ENCODE measurements at regions not wholly inside any gene's neighbourhood (a gene's known extent, or its start where the extent isn't known, plus 50 kb on each side); places are given as distances from the start of the nearest gene placed in this dataset.

DNA sequence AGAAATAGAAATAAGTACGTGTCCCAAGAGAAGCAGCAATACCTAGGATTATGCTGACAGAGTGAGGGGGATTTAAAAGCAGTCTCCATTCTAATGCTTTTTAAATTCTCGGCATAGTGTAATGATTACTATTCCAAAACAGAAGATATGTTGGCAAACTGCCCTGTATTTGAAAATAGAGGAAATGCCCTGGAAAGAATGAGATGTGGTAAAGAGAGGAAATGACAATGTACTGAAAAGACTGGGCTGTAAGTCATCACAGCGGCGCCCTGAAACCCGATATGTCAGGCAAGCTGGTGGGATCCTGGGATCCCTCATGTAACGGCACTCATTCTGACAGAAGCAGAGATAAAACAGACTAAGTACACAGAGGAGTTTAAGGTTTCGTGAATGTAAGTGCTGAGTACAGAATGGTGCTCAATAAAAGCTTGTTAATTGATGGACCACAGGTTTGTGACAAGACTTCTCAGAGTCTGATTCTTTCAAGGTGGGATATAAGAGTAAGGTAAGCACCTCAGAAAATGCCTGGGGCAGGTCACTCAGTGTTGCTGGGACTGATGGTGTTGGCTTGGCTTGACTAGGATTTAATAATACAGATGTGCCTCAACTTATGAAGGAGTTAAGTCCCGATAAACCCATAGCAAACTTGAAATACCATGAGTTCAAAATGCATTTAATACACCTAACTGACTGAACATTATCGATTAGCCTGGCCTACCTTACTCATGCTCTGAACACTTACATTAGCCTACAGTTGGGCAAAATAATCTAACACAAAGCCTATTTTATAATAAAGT lies 91.4 kb downstream of the NFKBIZ start:
- H3K27ac ChIP-seq, result peak overlapping the region; percentile 87
- peaks cover 64% of the 10 kb centered on the region for H3K4me1 ChIP-seq
- peak overlapping the region; percentile 20 for H3K4me3 ChIP-seq

GRCh38 chr3:101941318-101942040 lies 92.2 kb downstream of the NFKBIZ start:
- Histone ChIP-seq H3K27ac (peak overlapping the region; percentile 87), H3K36me3 (no peaks in the 10 kb centered on the region), H3K4me1 (peaks cover 59% of the 10 kb centered on the region), H3K4me3 (no peak overlapping the region; the same call in 1 of the 2 replicates), H3K9me3 (replicated peaks) (no peaks in the 10 kb centered on the region), H3K27me3 (no peaks in the 10 kb centered on the region)
- DNase-seq, result peak in 1 of 2 experiments; percentile 29

More for the DNA sequence above, 91.4 kb downstream of the NFKBIZ start:
- Histone ChIP-seq H3K9me3 (replicated peaks) (no peaks in the 10 kb centered on the region), H3K36me3 (no peaks in the 10 kb centered on the region), H3K27me3 (no peaks in the 10 kb centered on the region)
- DNase-seq, result peak; percentile 82 to 89

DNA sequence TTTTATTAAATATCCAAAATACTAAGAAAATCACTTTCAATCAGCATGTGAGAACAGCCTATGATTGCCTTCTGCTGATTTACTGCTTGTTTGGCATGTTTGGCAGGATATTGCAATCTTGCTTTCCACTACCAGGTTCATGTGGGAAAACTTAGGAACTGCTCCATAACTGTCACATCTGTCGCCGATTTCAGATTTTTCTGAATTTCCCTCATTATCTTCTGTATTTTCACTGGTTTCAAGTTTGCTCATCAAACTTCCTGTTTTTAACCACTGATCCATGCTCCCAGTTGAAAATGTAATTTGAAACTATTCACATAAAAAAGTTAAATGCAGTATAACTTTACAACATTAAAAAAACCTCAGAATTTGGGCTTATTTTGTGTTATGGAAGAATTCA lies 93.0 kb downstream of the NFKBIZ start:
- H3K27ac ChIP-seq, result peak overlapping the region; percentile 87; the same call in 1 of the 2 replicates
- no peaks in the 10 kb centered on the region for H3K9me3 ChIP-seq (replicated peaks)
- H3K4me1 ChIP-seq, result peaks cover 53% of the 10 kb centered on the region
- no peaks in the 10 kb centered on the region for H3K27me3 ChIP-seq
- DNase-seq, result peak in 1 of 2 experiments; percentile 28
- no peaks in the 10 kb centered on the region for H3K36me3 ChIP-seq
- H3K4me3 ChIP-seq, result no peak overlapping the region

- no peak for DNase-seq
- no peaks in the 10 kb centered on the region for H3K36me3 ChIP-seq
- H3K9me3 ChIP-seq (replicated peaks), result no peaks in the 10 kb centered on the region
- H3K27me3 ChIP-seq, result no peaks in the 10 kb centered on the region
- H3K4me3 ChIP-seq, result no peak overlapping the region
- no peak overlapping the region for H3K27ac ChIP-seq
- H3K4me1 ChIP-seq, result peaks cover 46% of the 10 kb centered on the region
Observed at GRCh38 chr3:101943029-101943428, 93.7 kb downstream of the NFKBIZ start.

DNA sequence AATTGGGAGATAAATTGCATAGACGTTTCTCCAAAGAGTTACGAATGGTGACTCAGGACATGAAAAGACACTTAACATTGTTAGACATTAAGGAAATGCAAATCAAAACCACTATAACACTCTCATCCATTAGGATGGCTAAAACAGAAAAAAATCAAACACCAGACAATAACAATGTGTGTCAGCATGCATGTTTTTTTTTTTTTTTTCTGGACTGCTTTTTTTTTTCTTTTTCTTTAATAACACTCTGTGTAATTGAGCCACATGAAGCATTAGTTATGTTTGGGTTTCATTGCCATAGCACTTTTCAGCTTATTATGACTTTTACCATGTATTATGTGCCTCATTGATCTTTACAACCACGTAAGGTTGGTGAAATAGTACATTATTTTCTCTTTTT lies 95.0 kb downstream of the NFKBIZ start:
- no peaks in the 10 kb centered on the region for H3K27me3 ChIP-seq
- no peaks in the 10 kb centered on the region for H3K9me3 ChIP-seq (replicated peaks)
- peaks cover 33% of the 10 kb centered on the region for H3K4me1 ChIP-seq
- no peaks in the 10 kb centered on the region for H3K36me3 ChIP-seq
- DNase-seq, result no peak
- no peak overlapping the region for H3K4me3 ChIP-seq
- no peak overlapping the region for H3K27ac ChIP-seq

GRCh38 chr3:101945980-101946379 lies 96.7 kb downstream of the NFKBIZ start:
- no peak for DNase-seq
- Histone ChIP-seq H3K36me3 (no peaks in the 10 kb centered on the region), H3K27me3 (no peaks in the 10 kb centered on the region), H3K4me1 (peaks cover 24% of the 10 kb centered on the region), H3K4me3 (no peak overlapping the region), H3K27ac (no peak overlapping the region), H3K9me3 (replicated peaks) (0 out of 2 replicates have a peak, but pooled peaks cover 3% of the 10 kb centered on the region)

DNA sequence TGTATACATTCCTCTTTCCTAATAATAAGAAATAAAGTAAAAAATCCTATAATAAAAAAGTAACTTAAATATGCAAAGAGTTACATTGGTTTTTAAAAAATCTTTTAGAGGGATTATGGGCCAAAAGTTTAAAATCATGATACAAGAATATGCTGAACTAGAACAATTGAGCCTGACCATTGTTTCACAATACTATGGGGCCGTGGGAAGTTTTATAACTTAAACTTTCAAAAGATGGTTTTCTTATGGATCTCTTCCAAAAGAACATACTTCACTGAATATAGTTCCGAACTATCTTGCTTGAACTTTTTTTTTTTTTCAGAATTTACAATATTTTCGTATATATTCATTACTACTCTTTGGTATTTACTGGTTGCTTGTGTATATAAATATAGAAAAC lies 97.6 kb downstream of the NFKBIZ start:
- no peaks in the 10 kb centered on the region for H3K27me3 ChIP-seq
- no peak for DNase-seq
- no peaks in the 10 kb centered on the region for H3K36me3 ChIP-seq
- peaks cover 15% of the 10 kb centered on the region for H3K4me1 ChIP-seq
- H3K27ac ChIP-seq, result no peak overlapping the region
- H3K4me3 ChIP-seq, result no peak overlapping the region
- H3K9me3 ChIP-seq (replicated peaks), result 0 out of 2 replicates have a peak, but pooled peaks cover 3% of the 10 kb centered on the region

GRCh38 chr3:101950510-101950909 lies 101.2 kb downstream of the NFKBIZ start:
- Histone ChIP-seq H3K4me1 (peaks cover 8% of the 10 kb centered on the region), H3K27ac (peak overlapping the region; percentile 19), H3K9me3 (replicated peaks) (0 out of 2 replicates have a peak, but pooled peaks cover 3% of the 10 kb centered on the region), H3K27me3 (no peaks in the 10 kb centered on the region), H3K36me3 (no peaks in the 10 kb centered on the region), H3K4me3 (no peak overlapping the region)
- DNase-seq, result peak in 1 of 2 experiments; percentile 36

- no peaks in the 10 kb centered on the region for H3K36me3 ChIP-seq
- no peak overlapping the region for H3K4me3 ChIP-seq
- 0 out of 2 replicates have a peak, but pooled peaks cover 8% of the 10 kb centered on the region for H3K9me3 ChIP-seq (replicated peaks)
- H3K4me1 ChIP-seq, result peaks cover 8% of the 10 kb centered on the region
- DNase-seq, result no peak
- no peaks in the 10 kb centered on the region for H3K27me3 ChIP-seq
- H3K27ac ChIP-seq, result peak overlapping the region; percentile 19
Observed at GRCh38 chr3:101950985-101951733, 101.8 kb downstream of the NFKBIZ start.

DNA sequence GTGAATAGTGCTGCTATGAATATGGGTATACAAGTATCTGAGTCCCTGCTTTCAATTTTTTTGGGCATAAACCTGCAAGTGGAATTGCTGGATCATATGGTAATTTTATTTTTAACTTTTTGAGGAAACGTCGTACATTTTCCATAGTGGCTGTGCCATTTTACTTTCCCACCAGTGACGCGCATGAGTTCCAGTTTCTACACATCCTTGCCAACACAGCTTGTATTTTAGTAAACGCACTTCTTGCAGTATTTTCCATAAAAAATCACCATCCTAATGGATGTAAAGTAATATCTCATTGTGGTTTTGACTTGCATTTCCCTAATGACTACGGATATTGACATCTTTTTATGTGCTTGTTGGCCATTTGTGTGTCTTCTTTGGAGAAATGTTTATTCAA lies 105.0 kb downstream of the NFKBIZ start:
- DNase-seq, result no peak
- peaks cover 8% of the 10 kb centered on the region for H3K4me1 ChIP-seq

GRCh38 chr3:101954936-101955335 lies 105.6 kb downstream of the NFKBIZ start:
- no peak overlapping the region for H3K4me3 ChIP-seq
- no peaks in the 10 kb centered on the region for H3K36me3 ChIP-seq
- peaks cover 8% of the 10 kb centered on the region for H3K4me1 ChIP-seq
- no peak overlapping the region for H3K27ac ChIP-seq
- H3K27me3 ChIP-seq, result no peaks in the 10 kb centered on the region
- DNase-seq, result no peak
- H3K9me3 ChIP-seq (replicated peaks), result peaks cover 8% of the 10 kb centered on the region; the same call in 1 of the 2 replicates

More for the DNA sequence above, 105.0 kb downstream of the NFKBIZ start:
- H3K4me3 ChIP-seq, result no peak overlapping the region
- no peaks in the 10 kb centered on the region for H3K27me3 ChIP-seq
- peaks cover 8% of the 10 kb centered on the region; the same call in 1 of the 2 replicates for H3K9me3 ChIP-seq (replicated peaks)
- no peaks in the 10 kb centered on the region for H3K36me3 ChIP-seq
- H3K27ac ChIP-seq, result no peak overlapping the region

DNA sequence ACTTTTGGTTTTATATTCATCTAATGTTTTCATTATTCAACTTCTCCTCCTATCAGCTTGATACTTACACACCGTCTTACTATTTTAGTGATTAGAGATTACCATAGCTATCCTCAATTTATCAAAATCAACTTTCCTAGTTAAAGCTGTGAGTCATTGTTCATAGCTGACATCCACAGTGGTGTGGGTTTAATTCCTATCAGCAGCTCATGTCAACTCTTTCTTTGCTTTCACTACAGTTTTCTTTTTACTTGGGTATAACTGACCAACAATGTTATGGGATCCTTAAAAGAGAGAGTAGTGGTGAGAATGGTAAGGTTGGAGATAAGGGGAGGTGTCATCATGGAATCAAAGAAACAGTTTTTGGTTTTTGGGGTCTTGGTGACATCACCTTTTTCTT lies 112.7 kb downstream of the NFKBIZ start:
- Histone ChIP-seq H3K36me3 (peaks cover 2% of the 10 kb centered on the region; the same call in 1 of the 2 replicates), H3K27ac (no peak overlapping the region), H3K4me3 (no peak overlapping the region), H3K4me1 (no peaks in the 10 kb centered on the region), H3K9me3 (replicated peaks) (no peaks in the 10 kb centered on the region; the same call in 1 of the 2 replicates), H3K27me3 (no peaks in the 10 kb centered on the region)
- no peak for DNase-seq

DNA sequence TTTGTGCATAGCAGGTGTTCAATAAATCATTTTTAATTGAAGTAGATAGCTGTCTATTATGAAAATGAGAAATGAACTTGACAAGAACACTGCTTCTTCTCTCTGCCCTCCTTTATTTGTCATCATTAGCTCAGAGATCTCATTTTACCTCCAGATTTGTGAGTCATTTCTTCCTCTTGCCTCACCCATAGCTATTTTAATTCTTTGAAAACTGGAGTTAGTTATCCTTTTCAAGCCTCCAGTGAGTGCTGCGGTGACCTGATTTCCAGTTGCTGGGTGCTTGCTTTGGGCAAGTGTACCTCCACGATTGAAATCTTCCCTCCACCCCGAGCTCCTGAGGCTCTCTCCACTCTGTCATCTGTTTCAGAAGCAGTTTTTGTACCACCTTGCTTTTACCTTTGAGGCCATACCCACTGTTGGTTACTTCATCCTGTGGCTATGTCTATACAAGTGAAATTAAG lies 114.6 kb downstream of the NFKBIZ start:
- H3K27me3 ChIP-seq, result no peaks in the 10 kb centered on the region
- no peak for DNase-seq

GRCh38 chr3:101964861-101965260 lies 115.5 kb downstream of the NFKBIZ start:
- H3K27ac ChIP-seq, result no peak overlapping the region
- H3K27me3 ChIP-seq, result no peaks in the 10 kb centered on the region
- no peak for DNase-seq
- peaks cover 2% of the 10 kb centered on the region; the same call in 1 of the 2 replicates for H3K36me3 ChIP-seq
- H3K4me1 ChIP-seq, result no peaks in the 10 kb centered on the region
- no peak overlapping the region for H3K4me3 ChIP-seq
- peaks cover 3% of the 10 kb centered on the region; the same call in 1 of the 2 replicates for H3K9me3 ChIP-seq (replicated peaks)

More for the DNA sequence above, 114.6 kb downstream of the NFKBIZ start:
- H3K4me3 ChIP-seq, result no peak overlapping the region
- no peaks in the 10 kb centered on the region for H3K4me1 ChIP-seq
- peaks cover 2% of the 10 kb centered on the region; the same call in 1 of the 2 replicates for H3K36me3 ChIP-seq
- peaks cover 3% of the 10 kb centered on the region; the same call in 1 of the 2 replicates for H3K9me3 ChIP-seq (replicated peaks)
- no peak overlapping the region for H3K27ac ChIP-seq
